NB4 (cell line): ENCODE measurements at regions not wholly inside any gene's neighbourhood (a gene's known extent, or its start where the extent isn't known, plus 50 kb on each side); places are given as distances from the start of the nearest gene placed in this dataset.

Experiments used
- DNase-seq: peaks from one replicate; pipeline ENCODE4 v3.0.0; 2010; ENCODE audit warnings: low read depth
- H3K4me3 ChIP-seq: one replicate; pipeline ENCODE4 v1.5.1; 2011; ENCODE audit warnings: mild to moderate bottlenecking, low read depth, low read length, moderate library complexity
- CTCF ChIP-seq: IDR thresholded peaks from one replicate; pipeline ENCODE4 v1.5.1; 2012; ENCODE audit warnings: low read depth, low read length
- MAX ChIP-seq: IDR thresholded peaks from 2 replicates; pipeline ENCODE4 v1.6.1; 2011; ENCODE audit warnings: low read depth, low read length
- MYC ChIP-seq: IDR thresholded peaks from 2 replicates; pipeline ENCODE4 v1.6.1; 2011; ENCODE audit warnings: low read depth, low read length
- POLR2A ChIP-seq: IDR thresholded peaks from 2 replicates; pipeline ENCODE4 v1.6.1; 2011; ENCODE audit warnings: mild to moderate bottlenecking; ENCODE audit not compliant: insufficient read length; ENCODE audit errors: extremely low read depth

- DNase-seq: no peak
- H3K4me3 ChIP-seq: no peak overlapping the region
- TF ChIP-seq MYC (no peak), POLR2A (no peak), MAX (no peak), CTCF (no peak)
Measured at GRCh38 chr21:24115141-24115540, 1492.1 kb downstream of the MRPL39 start.

GRCh38 chr21:24112020-24112419 lies 1495.3 kb downstream of the MRPL39 start:
- no peak for TF ChIP-seq MAX
- no peak for TF ChIP-seq POLR2A
- TF ChIP-seq CTCF: no peak
- TF ChIP-seq MYC: no peak
- DNase-seq: no peak
- H3K4me3 ChIP-seq: no peak overlapping the region

- TF ChIP-seq CTCF (no peak), POLR2A (no peak), MYC (no peak), MAX (no peak)
- no peak for DNase-seq
- no peak overlapping the region for H3K4me3 ChIP-seq
Measured at GRCh38 chr21:24110846-24111245, 1496.4 kb downstream of the MRPL39 start.

- TF ChIP-seq MAX: no peak
- DNase-seq: no peak
- no peak overlapping the region for H3K4me3 ChIP-seq
Measured at GRCh38 chr21:24097181-24097580, 1510.1 kb downstream of the MRPL39 start.

- H3K4me3 ChIP-seq: no peak overlapping the region
- no peak for DNase-seq
- TF ChIP-seq POLR2A (no peak), MAX (no peak), CTCF (no peak), MYC (no peak)
Measured at GRCh38 chr21:24096651-24097050, 1510.6 kb downstream of the MRPL39 start.

- no peak for TF ChIP-seq MYC
- TF ChIP-seq POLR2A: no peak
- TF ChIP-seq CTCF: no peak
- no peak for TF ChIP-seq MAX
- no peak overlapping the region for H3K4me3 ChIP-seq
- DNase-seq: no peak
Measured at GRCh38 chr21:24093032-24093431, 1514.2 kb downstream of the MRPL39 start.
